ENCODE measurements at regions not wholly inside any gene's neighbourhood (a gene's known extent, or its start where the extent isn't known, plus 50 kb on each side); places are given as distances from the start of the nearest gene placed in this dataset.

DNA sequence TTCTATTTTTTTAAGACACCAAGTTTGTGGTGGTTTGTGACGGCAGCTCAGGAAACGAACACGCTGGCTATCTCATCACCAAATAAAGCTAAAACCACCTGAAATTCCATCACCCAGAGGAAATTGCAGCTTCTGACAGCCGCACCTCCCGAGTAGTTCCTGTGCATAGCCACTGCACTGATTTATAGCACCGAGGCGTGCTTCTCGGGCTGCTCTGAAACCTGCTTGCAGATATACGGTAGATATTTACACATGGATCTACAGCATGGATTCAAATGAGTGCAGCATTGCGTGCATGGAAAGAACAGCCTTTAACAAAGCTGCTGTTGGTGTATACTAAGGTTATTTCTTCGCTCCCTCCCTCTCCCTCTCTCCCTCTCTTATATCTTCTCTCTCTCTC lies 153.8 kb downstream of the PHF2 start:
- TF ChIP-seq, protein P1, sequence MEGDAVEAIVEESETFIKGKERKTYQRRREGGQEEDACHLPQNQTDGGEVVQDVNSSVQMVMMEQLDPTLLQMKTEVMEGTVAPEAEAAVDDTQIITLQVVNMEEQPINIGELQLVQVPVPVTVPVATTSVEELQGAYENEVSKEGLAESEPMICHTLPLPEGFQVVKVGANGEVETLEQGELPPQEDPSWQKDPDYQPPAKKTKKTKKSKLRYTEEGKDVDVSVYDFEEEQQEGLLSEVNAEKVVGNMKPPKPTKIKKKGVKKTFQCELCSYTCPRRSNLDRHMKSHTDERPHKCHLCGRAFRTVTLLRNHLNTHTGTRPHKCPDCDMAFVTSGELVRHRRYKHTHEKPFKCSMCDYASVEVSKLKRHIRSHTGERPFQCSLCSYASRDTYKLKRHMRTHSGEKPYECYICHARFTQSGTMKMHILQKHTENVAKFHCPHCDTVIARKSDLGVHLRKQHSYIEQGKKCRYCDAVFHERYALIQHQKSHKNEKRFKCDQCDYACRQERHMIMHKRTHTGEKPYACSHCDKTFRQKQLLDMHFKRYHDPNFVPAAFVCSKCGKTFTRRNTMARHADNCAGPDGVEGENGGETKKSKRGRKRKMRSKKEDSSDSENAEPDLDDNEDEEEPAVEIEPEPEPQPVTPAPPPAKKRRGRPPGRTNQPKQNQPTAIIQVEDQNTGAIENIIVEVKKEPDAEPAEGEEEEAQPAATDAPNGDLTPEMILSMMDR (IDR thresholded peaks at IDR 0.05; ENCODE audit: low read length, missing control alignments) = no peak

More for the DNA sequence above, 153.8 kb downstream of the PHF2 start:
- no peak overlapping the region for H3K4me3 ChIP-seq (replicated peaks; ENCODE audit: low read depth, low read length)
- no peak for DNase-seq (ENCODE audit: low read depth)
